GM12892 (cell line): ENCODE measurements at regions not wholly inside any gene's neighbourhood (a gene's known extent, or its start where the extent isn't known, plus 50 kb on each side); places are given as distances from the start of the nearest gene placed in this dataset.

Experiments used
- POLR2A ChIP-seq: IDR thresholded peaks from 2 replicates; pipeline ENCODE4 v1.6.1; 2011; ENCODE audit warnings: low read depth, low read length, control low read depth
- POLR2AphosphoS5 ChIP-seq: IDR thresholded peaks from 2 replicates; pipeline ENCODE4 v1.6.1; 2011; ENCODE audit warnings: low read depth, low read length, control low read depth
- TAF1 ChIP-seq: IDR thresholded peaks from 2 replicates; pipeline ENCODE4 v1.6.1; 2011; ENCODE audit warnings: low read depth, mild to moderate bottlenecking, control low read depth, low read length, borderline replicate concordance

DNA sequence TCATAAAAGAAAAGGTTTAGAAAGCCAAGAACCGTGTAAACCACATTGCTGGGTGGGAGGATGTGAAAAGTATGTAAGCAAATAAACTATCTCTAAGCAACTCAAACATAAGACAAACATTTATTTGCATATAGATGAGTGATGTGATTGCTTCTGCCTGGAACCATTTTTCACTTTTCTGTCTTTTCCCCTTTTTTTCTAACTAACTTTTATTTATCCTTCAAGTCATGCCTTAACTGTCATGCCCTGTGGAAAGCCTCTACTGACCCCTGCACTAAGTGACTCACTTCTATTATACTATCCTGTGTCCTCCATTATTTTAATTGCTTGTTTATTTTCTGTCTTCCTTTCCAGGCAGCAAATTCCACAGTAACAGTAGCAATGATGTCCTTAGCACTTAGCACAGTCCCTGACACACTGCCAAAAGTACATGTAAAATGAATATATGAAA, 87.5 kb upstream of the CTAGE1 start:
- TF ChIP-seq POLR2A: no peak
- TF ChIP-seq POLR2AphosphoS5: no peak
- no peak for TF ChIP-seq TAF1
